Muscle of back (tissue), 3 donors: ENCODE measurements at regions not wholly inside any gene's neighbourhood (a gene's known extent, or its start where the extent isn't known, plus 50 kb on each side); places are given as distances from the start of the nearest gene placed in this dataset.
"Not testable (repeated sequence)": the region's sequence is repeated elsewhere in the genome, so short reads cannot be mapped to it uniquely, and the experiment has no call there.

Source experiments
- DNase-seq, 3 donors: peaks; one replicate each; pipeline versions ENCODE4 v3.0.0 to v3.0.0-alpha.2; 2013

DNA sequence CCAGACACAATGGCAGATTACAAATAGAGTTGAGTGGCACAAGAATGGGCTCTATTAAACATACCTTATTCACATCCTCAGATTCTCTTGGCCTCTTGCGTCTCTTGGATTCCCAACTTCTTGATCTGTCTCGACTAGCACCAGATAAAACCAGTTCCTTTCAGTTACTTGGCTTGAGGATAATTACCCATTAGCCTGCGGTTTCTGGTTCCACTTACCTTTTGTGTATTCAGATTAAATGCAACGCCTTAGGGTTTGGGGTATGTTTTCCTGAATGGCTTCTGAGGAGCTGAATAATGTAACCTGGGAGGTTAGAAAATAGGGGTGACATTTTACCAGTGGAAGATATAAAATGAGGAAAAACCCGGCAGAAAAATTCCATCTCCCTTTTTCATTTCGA lies 154.4 kb upstream of the TSPY2 start:
- DNase-seq: not testable (repeated sequence)

DNA sequence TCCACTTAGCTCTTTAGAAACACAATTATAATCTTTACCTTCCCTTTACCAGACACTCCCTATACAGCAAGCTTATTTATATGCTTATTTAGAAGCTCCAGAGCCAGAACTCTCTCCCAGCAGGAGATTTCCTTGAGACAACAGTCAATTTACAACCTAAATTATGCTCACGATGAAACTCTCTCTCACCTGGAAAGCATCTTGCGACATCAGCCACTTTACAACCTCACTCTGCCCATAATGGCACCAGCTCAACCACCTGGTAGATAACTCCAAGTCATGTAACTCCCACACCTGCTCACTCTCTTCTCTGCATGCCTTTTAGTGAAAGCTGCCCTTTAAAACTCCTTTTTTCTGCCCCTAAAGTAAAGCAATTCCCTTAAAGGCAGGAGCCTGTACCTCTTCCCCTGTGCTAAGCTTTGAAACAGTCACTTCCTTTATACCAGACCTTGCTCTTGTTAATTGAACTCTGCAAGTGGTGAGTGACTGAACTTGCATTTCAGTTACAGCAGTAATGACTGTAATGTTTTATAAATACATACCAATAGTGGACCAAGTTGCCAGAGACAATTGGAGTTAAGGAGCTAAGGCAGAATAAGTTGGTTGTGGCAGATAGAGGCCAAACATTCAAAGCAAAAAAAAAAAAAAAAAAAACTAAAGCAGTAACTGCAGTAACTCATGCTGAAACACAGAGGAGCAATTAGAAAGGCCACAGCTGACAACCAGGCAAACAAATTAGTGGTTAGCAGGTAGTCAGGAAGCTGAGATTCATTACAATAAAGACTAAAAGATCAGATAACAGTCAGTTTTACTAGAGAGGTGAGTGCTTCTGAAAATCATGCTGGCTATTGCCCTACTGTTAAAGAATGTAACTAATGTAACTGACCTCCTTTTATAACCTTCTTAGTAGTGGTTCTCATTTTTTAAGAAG lies 115.1 kb upstream of the TSPY2 start:
- DNase-seq: not testable (repeated sequence)

DNA sequence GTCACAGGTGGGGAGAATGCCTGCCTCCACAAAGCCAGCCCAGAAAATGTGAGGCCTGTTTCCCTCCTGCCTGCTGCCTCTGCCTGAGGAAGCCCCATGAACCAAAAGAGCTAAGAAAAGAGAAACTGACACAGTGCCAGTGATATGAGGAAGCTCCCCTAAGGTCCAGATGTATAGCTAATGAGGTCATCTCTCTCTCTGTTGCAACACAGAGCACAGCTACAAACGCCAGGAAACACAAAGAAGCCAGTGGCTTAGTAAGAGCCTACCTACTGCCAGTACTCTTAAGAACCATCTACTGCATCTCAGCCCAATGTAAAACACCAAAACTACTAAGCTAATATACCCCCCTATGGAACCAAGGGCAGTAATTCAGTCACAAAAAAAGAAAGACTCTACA lies 109.9 kb upstream of the TSPY2 start:
- DNase-seq: peak in 1 of 3 donors; percentile 26
